ENCODE measurements at regions not wholly inside any gene's neighbourhood (a gene's known extent, or its start where the extent isn't known, plus 50 kb on each side); places are given as distances from the start of the nearest gene placed in this dataset.

- no peak for DNase-seq (ENCODE audit: low read depth)
These were observed 518.8 kb downstream of the IRX1 start for GRCh38 chr5:4114452-4114851.

- DNase-seq (ENCODE audit: low read depth) = peak; percentile 85
These were observed 521.2 kb downstream of the IRX1 start for GRCh38 chr5:4116834-4117233.

GRCh38 chr5:4124221-4124970 lies 528.8 kb downstream of the IRX1 start:
- peak; percentile 24 for DNase-seq (ENCODE audit: low read depth)

GRCh38 chr5:4128994-4129393 lies 533.4 kb downstream of the IRX1 start:
- peak; percentile 21 for DNase-seq (ENCODE audit: low read depth)

GRCh38 chr5:4129523-4129922 lies 533.9 kb downstream of the IRX1 start:
- no peak for DNase-seq (ENCODE audit: low read depth)

- peak; percentile 59 for DNase-seq (ENCODE audit: low read depth)
These were observed 535.2 kb downstream of the IRX1 start for GRCh38 chr5:4130819-4131218.

GRCh38 chr5:4137781-4138180 lies 542.1 kb downstream of the IRX1 start:
- DNase-seq (ENCODE audit: low read depth) = peak; percentile 36

- DNase-seq (ENCODE audit: low read depth) = peak; percentile 31
These were observed 547.2 kb downstream of the IRX1 start for GRCh38 chr5:4142842-4143241.

- DNase-seq (ENCODE audit: low read depth) = peak; percentile 17
These were observed 548.9 kb downstream of the IRX1 start for GRCh38 chr5:4144411-4145007.

GRCh38 chr5:4145511-4145910 lies 549.9 kb downstream of the IRX1 start:
- no peak for DNase-seq (ENCODE audit: low read depth)

- no peak for DNase-seq (ENCODE audit: low read depth)
These were observed 552.4 kb downstream of the IRX1 start for GRCh38 chr5:4148009-4148408.

- no peak for DNase-seq (ENCODE audit: low read depth)
These were observed 554.4 kb downstream of the IRX1 start for GRCh38 chr5:4150067-4150466.

GRCh38 chr5:4156153-4156552 lies 560.5 kb downstream of the IRX1 start:
- no peak for DNase-seq (ENCODE audit: low read depth)

GRCh38 chr5:4156889-4157288 lies 561.3 kb downstream of the IRX1 start:
- DNase-seq (ENCODE audit: low read depth) = peak; percentile 43

GRCh38 chr5:4158750-4159447 lies 563.3 kb downstream of the IRX1 start:
- no peak for DNase-seq (ENCODE audit: low read depth)

- no peak for DNase-seq (ENCODE audit: low read depth)
These were observed 564.0 kb downstream of the IRX1 start for GRCh38 chr5:4159681-4160080.

GRCh38 chr5:4164167-4164566 lies 568.5 kb downstream of the IRX1 start:
- no peak for DNase-seq (ENCODE audit: low read depth)

GRCh38 chr5:4180703-4181102 lies 585.1 kb downstream of the IRX1 start:
- DNase-seq (ENCODE audit: low read depth) = no peak

- no peak for DNase-seq (ENCODE audit: low read depth)
These were observed 586.5 kb downstream of the IRX1 start for GRCh38 chr5:4182144-4182543.

- no peak for DNase-seq (ENCODE audit: low read depth)
These were observed 589.5 kb downstream of the IRX1 start for GRCh38 chr5:4185127-4185526.

GRCh38 chr5:4188704-4189103 lies 593.1 kb downstream of the IRX1 start:
- DNase-seq (ENCODE audit: low read depth) = no peak

- no peak for DNase-seq (ENCODE audit: low read depth)
These were observed 593.7 kb downstream of the IRX1 start for GRCh38 chr5:4189317-4189716.

- DNase-seq (ENCODE audit: low read depth) = no peak
These were observed 595.4 kb downstream of the IRX1 start for GRCh38 chr5:4191041-4191440.
